ENCODE measurements at regions not wholly inside any gene's neighbourhood (a gene's known extent, or its start where the extent isn't known, plus 50 kb on each side); places are given as distances from the start of the nearest gene placed in this dataset.
A peak's percentile ranks its signal among the peaks of the same experiment; 100 is the strongest.

DNA sequence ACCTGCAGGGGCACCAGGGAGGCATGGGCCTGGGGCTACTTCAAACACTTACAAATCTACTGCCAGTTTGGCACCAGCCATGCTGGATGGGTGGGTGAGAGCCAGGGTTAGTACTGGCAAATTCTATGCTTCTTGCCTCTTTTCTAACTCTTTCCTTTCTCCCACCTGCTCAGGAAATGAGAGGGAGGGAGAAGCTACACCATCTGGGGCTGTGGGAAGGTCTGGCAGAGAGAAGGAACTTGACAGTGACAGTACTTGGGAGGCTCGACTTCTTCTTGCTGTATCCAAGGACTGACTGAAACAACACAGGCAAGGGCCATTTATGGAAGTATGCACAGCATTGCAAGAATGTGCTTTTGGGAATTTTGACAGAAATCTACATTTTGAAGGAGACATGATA is 149.6 kb upstream of the DYRK2 start:
- no peak for DNase-seq (ENCODE audit: low read depth)

DNA sequence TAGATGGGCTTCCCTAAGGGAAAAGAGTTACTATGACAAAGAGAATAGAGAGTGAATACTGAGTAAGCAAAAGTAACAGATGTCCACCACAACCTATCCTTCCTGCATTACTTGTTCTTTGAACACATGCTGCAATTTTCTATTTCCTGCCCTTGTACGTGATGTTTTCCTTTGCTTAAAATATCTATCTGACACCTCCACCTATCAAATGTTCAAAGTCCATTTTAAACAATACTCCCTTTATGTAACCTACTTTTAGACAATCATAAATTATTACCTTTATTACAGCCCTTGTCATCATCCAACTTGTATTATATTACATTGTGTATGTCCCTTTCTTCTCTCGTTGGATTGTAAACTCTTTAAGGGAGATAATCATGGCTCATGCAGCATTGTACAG is 147.2 kb upstream of the DYRK2 start:
- no peak for DNase-seq (ENCODE audit: low read depth)

DNA sequence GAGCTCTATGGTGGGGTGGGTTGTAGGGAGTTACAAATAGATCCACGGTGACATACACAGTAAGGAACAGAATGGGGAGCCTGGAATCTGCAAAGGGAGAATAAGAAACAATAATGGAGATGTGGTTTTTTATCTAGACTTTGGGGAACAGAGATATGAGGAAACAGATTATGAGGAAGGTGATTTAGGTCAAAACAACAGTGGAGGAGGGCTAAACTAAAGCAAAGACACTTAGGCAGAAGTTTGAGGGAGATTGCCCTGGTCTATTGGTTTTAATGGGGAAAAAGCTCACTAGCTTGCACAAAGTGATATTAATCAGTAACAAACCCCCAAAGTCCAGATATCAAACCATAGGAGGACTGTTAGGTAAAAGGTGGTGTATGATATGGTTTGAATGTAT is 144.5 kb upstream of the DYRK2 start:
- DNase-seq (ENCODE audit: low read depth), result no peak

DNA sequence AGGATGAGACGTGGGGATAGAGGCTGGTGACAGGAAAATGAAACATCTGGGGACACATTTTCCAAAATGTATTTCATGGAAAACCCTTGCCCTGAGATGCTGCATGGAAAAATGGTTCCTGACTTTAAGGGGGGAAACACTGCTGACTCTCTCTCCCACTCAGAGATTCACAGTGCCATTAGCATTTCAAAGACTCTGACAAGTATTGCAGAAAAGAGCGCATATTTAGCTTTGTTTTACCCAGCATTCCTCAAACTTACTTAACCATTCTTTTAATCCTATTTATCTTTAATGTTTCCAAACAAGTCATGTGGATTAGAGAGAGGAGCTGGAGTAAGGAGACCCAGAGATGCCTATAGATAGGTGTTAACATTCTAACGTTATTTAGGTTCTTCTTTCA is 141.8 kb upstream of the DYRK2 start:
- DNase-seq (ENCODE audit: low read depth), result no peak

DNA sequence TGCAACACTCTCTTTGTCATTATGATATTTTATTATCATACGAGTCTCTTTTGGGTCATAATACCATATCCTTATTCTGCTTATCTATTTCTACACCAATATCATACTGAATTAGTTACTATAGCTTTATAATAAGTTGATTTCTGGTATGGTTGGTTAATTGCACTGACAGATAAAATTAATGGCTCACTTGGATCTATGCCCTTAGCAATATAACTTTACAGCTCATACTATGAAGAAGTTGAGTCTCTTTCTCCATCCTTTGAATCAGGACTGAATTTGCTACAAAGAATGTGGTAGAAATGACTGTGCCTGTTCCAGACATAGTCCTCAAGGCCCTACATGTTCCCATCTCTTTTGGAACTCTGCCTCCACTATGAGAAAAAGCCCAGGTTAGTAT is 139.7 kb upstream of the DYRK2 start:
- DNase-seq (ENCODE audit: low read depth), result no peak

DNA sequence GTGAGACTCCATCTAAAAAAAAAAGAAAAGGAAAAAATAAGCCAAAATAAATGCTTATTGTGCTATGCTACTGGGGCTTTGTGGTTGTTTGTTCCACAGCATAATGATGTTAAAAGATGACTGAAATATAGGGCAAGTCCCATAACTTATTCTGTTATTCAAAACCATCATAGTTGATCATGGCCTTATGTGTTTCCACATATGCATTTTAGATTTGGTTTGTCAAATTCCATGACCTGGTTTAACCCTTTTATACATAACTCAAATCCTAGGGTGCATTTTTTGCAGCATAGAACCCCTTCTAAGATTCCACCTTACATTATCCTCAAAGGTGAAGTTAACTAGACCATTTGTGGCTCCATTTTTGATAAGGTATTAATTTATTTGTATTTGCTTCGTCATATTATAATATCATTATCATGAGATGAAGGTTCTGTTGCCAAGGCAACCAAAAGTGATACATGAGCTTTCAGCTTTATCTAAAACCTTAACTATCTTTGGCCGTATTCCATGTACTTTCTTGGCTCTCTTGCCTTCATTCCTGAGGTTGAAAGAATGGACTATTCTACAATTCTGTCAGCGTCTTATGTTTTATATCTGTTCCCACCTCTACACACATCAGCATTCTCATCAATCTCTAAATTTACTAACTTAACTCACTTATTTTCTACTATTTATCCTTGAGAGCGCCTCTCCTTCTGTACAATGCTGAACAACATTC is 138.7 kb upstream of the DYRK2 start:
- no peak for DNase-seq (ENCODE audit: low read depth)

DNA sequence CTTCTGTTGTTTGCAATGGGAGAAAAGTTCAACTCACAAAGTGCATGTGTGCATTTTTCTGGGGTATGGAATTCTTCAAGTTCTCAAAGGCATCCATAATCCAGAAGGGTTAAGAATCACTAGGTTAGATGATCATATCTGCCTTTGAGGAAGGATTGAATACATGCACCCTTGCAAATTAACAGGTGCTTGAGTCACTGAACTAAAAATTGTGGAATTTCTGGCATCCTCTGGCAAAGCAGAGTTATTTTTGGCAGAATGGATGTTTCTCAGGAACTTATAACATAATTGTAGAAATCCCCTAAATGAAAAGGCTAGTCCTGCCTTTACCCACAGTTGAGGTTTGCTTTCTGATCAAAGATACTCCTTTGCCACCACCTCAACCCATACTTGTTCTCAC is 136.5 kb upstream of the DYRK2 start:
- no peak for DNase-seq (ENCODE audit: low read depth)

DNA sequence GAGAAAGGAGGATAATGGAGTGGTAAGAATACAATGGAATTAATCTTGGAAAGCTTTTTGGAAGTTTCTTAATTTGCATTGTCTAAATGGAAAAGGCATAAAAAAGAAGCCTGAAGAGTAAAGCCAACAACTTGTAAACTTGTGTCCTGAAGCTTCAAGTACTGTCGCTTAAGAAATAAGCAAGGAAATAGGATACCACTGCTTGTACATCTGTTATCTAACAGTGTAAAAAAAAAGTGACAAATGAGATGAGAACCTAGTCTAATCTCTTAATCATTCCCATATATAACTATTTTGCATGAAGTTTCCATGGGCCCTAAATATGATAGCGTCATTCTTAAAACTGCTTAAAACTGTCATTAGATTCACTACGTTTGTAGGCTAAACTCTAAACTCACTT is 134.0 kb upstream of the DYRK2 start:
- no peak for DNase-seq (ENCODE audit: low read depth)

DNA sequence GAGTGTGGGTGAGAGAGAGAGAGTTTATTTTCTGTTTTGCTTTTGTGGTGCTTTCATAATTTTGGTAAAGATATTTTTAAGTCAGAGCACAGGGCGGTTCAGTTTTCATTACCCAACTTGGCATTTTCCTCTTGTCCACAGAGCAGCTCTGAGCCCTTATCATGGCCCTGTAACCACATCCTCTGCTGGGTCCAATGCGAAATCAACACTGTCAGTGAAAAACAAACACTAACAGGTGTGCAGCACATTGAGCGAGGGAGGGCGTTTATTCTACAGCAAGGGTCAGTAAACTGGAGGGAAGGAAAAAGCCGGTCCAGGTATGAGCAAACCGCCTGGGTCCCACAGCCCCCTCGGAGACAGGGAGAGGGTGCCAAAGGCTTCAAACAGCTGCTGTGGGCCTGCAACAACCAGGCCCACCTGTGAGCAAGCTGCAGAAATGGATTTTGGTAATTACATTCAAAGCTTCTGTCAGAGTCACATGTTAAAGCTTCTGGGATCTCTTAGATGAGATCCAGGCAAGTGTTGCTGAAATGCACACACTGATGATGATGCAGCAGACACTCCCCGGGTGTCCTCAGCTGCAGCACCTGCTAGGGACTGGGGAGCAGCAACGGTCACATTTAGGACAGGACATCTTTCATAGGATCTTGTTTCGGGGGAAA is 132.7 kb upstream of the DYRK2 start:
- no peak for DNase-seq (ENCODE audit: low read depth)

DNA sequence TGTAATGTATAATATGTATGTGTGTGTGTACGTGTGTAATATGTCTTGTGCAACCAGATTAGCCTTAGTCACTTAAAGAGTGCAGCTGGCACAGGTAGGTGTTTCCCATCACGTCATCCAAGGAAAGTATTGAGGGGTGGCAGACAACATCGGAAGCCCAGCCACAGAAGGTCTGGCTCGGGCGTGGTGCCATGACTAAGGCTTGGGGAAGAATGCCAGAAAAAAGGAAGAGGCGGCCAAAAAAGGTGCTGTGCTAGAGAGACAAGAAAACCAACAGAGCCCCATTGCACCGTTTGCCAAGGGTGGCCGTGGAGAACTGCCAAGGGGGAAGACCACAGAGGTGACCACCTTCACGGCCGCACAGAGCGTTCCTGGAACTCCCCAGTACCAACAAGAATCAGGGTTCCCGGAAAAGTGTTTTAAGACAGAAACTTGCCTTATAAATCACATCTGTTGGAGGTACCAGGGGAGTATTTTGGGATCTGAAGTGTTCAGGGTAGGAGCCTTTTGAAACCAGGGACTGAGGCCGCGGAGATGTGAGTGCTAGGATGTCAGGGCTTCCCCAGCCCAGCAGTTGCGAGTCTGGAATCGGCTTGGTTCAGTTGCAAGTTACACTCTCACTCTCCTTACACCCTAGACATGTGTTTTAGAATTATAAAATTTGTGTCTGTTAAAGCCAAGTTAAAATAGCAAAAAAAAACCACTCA is 131.2 kb upstream of the DYRK2 start:
- no peak for DNase-seq (ENCODE audit: low read depth)

DNA sequence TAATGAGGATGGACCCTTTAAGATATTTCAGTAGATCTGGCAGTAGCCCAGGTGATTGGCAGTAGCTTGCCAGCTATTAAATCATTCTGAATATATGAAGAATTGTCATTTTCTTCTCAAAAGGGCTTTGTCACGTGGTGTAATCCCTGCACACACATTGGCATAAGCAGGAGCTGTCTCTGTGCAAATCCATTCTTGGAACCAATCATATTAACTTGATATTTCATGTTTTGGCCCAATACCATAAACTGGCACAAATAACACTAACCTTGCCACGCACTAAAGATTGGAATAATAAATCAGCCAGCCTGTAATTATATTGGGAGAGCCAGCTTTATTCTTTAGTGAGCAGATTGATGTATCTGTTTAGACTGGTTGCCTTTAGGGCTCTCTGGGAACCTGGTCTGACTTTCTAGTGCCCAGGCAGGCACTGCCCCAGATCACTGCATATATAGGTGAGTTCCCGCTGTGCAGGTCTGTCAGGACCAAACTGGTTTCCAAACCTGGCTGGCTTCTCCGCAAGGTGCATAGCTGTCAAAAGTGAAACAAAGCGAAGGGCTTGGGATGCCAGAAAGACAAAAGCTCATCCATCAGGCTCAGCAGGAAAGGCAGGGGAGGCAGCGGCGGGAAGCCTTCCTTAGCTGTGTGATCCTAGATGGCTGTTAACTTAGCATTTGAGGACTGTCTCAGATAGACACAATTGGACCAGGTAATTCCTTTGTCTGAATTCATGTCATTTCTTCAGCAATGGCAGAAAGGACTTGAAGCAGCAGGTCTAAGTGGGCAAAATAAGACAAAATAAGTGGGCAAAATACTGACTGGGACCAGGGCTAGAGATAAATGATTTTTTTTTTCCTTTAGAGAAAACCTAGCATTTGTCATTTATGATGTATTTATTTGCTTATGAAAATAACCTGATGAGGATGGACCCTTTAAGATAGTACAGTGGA is 128.8 kb upstream of the DYRK2 start:
- DNase-seq (ENCODE audit: low read depth), result no peak

DNA sequence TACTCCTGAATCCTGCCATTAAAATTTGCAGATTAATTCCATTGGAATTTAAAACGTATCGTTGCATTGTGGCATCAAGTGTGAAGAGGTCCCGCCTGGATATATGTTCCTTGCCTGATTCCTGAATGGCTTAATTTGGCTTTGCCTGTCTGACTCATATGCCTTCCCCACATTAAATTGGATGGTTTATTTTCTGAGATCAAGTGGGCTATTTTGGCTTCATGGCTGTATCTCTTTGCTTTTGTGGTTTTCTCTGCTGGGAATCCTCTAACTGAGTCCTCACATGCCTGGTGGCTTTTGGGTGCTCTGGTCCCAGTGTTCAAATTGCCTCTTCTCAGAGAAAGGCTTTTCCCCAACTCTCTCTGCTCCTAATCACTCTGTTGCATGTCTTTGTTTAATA is 127.9 kb upstream of the DYRK2 start:
- no peak for DNase-seq (ENCODE audit: low read depth)

DNA sequence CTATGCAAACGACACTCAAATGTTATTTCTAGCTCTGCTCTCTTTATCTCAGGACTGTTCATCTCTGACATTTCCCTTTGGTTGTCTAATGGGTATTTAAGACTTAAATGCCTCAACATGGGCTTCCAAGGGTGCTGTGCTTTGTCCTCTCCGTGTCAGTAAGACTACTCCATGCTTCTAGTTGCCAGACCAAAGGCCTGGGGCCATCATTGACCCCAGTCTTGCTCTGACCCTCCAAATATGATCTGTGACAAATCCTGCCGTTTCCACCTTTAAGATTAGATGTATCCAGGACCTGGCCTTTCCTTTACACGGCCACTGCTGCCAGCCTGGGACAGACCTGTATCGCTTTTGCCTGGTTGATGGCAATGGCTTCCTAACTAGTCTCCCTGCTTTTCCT is 126.3 kb upstream of the DYRK2 start:
- no peak for DNase-seq (ENCODE audit: low read depth)

DNA sequence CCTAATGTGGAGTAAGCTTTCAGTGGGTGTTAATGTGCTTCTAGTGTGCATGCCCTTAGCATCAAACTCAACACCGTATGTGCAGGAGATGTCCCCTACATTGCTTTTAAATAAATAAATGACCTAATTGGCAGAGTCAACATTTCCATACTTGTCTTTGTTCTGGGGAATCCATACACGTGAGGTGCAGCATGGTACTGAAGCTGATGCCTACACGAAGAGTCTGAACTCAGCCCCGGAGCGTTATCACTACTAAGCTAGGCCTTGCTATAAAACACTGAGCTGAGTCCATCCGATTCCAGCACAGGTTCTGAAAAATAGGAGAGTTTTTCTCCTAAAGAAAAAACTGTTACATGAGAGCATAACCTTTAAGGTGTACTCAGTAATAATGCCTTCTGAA is 125.0 kb upstream of the DYRK2 start:
- DNase-seq (ENCODE audit: low read depth), result no peak

DNA sequence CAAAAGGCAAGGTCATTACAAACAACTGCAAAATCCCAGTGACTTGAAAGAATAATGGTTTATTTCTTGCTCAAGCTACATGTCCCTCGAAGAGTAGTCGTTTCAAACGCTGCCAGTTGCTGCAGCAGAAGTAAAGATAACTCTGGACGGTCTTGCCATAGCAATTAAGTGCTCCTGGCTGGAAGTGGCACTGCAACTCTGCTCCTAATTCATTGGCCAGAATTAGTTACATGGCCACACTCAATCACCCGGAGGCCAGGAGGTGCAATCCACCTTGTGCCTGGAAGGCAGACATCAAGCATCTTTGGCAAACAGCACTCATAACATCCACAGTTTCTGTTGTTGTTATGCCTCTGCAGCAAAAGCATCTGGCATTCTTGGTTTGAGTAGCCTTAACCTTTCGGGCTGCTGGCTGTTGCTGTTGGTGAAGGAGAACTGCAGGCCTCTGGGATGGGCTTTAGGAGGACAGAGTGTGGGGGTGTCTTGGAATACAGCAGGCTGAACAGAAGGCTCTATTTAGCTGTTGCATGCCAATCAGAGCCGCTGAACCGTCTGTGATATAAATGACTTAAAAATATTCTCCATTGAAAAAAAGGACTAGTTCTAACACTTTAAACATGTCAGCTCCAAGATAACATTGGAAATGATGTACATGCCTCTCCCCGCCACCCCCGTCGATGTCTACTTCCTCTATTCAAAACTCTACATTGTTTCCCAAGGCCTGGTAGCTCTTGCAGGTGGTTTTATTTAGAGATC is 123.5 kb upstream of the DYRK2 start:
- DNase-seq (ENCODE audit: low read depth), result no peak

DNA sequence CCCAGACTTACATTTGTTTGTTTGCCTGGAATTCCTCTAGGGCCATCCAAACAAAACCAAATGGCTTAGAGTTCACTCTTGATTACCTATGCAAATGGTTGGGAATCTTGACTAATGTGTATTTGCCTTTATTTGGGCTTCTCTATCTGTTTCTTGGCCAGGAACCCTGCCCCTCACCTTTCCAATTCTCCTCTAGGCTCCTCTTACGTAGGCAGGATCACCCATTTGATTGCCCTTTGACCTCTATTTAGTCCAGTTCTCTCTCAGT is 123.0 kb upstream of the DYRK2 start:
- DNase-seq (ENCODE audit: low read depth), result no peak

DNA sequence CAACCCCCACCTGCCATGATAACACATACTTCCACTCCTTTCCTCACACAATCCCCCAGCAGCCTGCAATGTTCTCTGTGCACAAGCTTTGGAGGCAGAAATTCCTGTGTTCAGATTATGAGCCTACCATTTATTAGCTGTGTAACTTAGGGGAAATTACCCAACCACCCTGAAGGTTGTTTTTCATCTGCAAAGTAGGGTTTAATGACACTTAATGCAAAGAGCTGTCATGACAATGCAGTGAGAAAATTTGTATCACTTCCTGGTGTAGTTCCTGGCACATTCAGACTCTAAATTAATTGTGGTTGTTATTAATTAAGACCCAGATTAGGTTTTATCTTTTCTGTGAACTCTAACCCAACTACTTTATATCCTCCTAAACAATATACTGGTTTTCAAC is 122.4 kb upstream of the DYRK2 start:
- DNase-seq (ENCODE audit: low read depth), result no peak

DNA sequence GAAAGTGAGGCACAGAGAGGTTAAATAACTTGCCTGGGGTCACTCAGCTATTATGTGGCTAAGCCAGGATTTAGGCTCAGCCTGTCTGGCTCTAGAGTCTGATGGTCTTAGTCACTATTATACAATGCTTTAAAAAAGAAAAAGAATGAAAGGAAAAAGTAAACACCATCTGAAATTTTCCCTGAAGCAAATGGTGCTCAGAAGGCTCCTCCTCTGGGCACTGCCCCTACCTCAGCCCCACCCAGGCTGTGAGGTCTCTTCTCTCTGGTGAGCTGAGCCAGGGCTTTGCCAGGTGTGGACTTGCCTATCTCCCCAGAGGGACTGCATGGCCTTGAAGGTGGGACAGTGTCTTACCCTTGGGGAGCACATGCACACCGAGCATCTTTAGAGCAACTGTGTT is 117.5 kb upstream of the DYRK2 start:
- DNase-seq (ENCODE audit: low read depth), result no peak

DNA sequence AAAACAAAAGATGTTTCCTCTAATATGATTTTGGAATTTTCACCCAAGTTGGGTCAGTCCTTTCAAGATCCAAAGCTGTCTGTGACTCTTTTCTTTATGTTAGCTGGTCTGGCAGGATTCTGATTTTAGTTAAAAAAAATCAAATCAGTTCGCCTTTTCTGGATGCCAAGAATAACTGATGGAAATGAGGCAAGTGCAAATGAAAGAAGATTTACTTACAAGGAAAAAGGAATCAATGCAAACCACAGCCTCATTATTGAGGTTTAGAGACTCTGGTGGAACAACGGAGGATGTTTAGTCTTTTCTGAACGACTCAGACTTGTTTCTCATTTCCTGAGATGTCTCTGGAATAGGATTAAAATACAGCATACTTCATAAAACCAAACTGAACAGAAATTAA is 117.0 kb upstream of the DYRK2 start:
- no peak for DNase-seq (ENCODE audit: low read depth)

DNA sequence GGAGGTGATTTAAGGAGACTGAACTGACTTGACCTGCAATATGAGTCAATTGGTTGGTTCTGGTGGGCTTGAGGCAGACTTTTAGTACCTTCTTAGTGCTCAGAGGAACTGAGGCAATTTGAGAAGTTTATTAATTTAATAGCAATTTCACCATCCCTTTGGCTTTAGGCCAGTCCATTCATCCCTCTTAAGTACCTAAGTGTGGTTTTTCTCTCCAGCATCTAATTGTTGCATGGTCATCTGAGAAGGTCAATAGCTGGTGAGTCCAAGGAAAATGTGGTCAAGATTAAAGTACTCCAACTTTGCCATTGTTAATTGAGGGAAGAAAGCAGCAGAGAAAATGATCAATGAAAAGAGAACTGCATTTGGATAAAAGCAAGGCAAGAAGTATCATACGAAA is 115.4 kb upstream of the DYRK2 start:
- DNase-seq (ENCODE audit: low read depth), result no peak

DNA sequence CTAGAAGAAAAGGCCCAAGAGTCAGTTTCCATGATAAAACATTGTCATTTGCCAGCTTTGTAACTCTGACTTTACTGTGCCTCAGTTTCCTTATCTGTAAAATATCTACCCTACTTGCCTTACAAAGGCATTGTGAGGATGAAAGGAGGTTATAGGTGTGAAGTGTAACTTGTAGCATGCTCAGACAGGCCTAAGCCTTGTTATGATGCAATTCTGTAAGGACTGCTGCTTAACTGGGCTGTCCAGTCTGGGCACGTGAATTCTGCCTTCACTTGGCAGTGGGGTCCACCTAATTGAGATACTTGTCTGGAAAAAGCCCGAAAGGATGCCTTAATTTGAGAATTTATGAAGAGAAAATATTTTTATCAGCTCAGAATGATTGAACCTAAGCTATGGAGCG is 114.5 kb upstream of the DYRK2 start:
- DNase-seq (ENCODE audit: low read depth), result no peak

DNA sequence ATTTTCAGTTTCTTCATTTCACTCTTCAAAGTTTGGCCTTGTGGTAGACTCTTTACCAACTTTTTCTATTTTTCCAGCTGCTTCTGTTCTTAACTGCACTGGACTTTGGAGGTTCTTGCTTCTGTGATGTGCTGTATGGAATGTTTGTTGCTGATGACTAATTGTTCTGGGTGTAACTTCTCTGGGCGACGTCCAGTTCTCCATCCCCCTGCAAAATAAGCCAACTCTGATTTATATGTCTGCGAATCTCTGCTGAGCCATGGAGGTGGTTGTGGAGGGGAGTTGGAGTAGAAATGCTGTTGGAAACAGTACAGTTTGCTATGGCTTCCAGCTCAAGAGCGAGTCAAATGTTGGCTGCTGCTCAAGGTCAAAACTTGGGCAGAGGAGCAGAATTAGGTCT is 113.9 kb upstream of the DYRK2 start:
- peak; percentile 38 for DNase-seq (ENCODE audit: low read depth)
